BJ (cell line): ENCODE measurements at regions not wholly inside any gene's neighbourhood (a gene's known extent, or its start where the extent isn't known, plus 50 kb on each side); places are given as distances from the start of the nearest gene placed in this dataset.

Source experiments
- CTCF ChIA-PET: fragments of 350-600 bp; formaldehyde crosslinking; extraction: SDS; loops from one replicate; lab custom pipeline; 2021; ENCODE audit warnings: antibody characterized with exemption, inconsistent platforms; lab: Yijun Ruan, JAX
- POLR2A ChIA-PET: fragments of 300-600 bp; sonication (Branson Sonifier 250); formaldehyde crosslinking; extraction: SDS; loops from one replicate; lab custom pipeline; 2021; ENCODE audit warnings: antibody characterized with exemption; lab: Charles Lee
- DNase-seq: peaks from one replicate; pipeline ENCODE4 v3.0.0-alpha.2; 2011; ENCODE audit warnings: low read depth
- H3K27me3 ChIP-seq: 2 replicates; pipeline ENCODE4 v1.6.0; 2011; ENCODE audit warnings: low read length; ENCODE audit not compliant: control insufficient read depth, insufficient read depth
- H3K36me3 ChIP-seq: 2 replicates; pipeline ENCODE4 v1.5.1; 2011; ENCODE audit warnings: low read length; ENCODE audit not compliant: control insufficient read depth, insufficient read depth
- H3K4me3 ChIP-seq: 2 replicates; pipeline ENCODE4 v1.5.1; 2011; ENCODE audit warnings: low read depth, mild to moderate bottlenecking, control low read depth, low read length
- TF ChIP-seq, protein P1 (sequence below): IDR thresholded peaks from 2 replicates; pipeline ENCODE4 v1.5.1; 2011; ENCODE audit warnings: low read depth, mild to moderate bottlenecking, control low read depth, inconsistent platforms, low read length, moderate library complexity; ENCODE audit not compliant: insufficient read depth

DNA sequence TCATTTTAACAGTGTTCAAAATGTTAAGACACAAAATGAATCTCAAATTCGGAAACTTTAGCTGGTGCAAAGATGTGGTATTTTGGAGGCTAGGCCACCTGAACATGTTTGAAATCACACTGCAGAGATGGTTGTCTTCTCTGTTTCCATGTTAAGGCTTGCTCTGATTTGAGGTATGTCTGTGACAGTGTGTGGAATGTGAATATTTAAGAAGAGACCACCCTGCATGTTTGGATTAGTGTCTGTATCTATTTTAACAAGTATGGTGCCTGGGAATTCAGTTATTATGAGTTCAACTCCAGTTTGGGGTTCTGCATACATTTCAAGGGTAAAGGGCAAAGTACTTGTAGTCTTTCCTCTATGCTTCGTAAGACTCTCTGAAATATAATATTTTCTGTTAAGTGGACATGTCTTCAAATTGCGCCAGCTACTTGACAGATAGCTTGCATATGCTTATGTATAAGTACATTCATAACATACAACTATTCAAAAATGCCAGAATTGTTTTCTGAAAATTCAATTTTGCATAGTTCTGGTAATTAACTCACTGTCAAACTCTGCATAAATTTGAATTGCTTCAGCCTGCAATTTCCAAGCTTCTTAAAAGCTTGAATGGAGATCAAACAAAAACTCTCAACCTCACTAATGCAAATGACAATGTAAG, 424.0 kb downstream of the ADAMTS20 start:
- ChIA-PET CTCF (no interaction called here), POLR2A (no interaction called here)
- TF ChIP-seq, protein P1, sequence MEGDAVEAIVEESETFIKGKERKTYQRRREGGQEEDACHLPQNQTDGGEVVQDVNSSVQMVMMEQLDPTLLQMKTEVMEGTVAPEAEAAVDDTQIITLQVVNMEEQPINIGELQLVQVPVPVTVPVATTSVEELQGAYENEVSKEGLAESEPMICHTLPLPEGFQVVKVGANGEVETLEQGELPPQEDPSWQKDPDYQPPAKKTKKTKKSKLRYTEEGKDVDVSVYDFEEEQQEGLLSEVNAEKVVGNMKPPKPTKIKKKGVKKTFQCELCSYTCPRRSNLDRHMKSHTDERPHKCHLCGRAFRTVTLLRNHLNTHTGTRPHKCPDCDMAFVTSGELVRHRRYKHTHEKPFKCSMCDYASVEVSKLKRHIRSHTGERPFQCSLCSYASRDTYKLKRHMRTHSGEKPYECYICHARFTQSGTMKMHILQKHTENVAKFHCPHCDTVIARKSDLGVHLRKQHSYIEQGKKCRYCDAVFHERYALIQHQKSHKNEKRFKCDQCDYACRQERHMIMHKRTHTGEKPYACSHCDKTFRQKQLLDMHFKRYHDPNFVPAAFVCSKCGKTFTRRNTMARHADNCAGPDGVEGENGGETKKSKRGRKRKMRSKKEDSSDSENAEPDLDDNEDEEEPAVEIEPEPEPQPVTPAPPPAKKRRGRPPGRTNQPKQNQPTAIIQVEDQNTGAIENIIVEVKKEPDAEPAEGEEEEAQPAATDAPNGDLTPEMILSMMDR, result no peak
- Histone ChIP-seq H3K4me3 (no peak overlapping the region), H3K27me3 (no peaks in the 10 kb centered on the region), H3K36me3 (no peaks in the 10 kb centered on the region)
- no peak for DNase-seq

DNA sequence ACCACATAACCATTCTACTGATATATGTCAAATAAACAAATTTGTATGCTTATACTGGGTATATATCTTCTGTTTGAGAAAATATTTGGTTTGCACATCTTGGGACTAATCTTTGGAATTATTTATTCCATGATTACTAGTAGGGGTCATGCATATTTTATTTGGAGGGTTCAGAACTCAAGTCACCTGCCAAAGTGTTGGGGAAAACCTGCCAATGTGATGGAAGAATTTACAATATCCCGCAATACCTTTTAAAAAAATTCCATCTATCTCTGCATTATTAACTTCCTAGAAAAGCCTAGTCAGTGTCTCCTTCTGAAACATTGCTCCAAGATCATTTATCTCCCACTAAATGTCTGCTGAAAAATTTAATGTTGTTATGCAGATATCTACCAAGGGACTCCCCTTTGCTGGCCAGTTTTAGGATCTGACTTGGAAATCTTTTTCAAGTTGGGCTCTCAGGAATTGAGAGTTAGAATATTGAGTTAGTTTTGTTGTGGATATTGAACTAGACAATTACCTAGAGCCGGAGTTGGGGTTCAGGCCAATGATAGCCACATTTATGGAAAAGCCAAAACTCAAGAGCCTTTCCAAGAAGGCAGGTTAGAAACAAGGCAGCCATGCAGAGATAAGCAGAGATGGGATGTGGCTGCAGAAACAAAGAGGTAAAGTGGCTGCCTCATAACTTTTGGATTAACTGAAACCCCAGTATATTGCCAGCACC, 425.2 kb downstream of the ADAMTS20 start:
- CTCF ChIA-PET, result no interaction called here
- POLR2A ChIA-PET, result no interaction called here

DNA sequence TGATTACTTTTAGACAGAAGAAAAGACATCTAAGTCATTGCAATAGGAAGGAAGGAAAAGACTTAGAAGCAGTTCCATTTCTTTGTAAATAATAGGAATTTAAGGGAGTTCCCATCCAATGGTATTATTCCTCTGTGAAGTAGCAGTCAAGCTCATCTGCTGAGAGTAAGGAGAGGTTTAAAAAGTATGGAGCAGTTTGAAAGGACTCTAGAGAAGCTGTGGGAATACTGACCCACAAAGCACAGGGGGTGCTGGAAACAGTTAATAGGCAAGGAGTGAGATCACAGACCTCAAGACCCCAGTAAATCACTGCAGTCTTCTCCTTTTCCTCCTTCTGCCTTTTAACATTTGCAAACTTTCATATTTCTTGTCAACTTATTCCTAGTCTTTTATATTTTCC, 428.5 kb downstream of the ADAMTS20 start:
- CTCF ChIA-PET, result interaction anchor here (1.0 kb wide), 1 partner anchor 12 kb away, joined by 4 read pairs; no protein-coding TSS in a partner anchor
- POLR2A ChIA-PET, result no interaction called here
- TF ChIP-seq, protein P1, result no peak
- no peaks in the 10 kb centered on the region for H3K27me3 ChIP-seq
- no peaks in the 10 kb centered on the region for H3K36me3 ChIP-seq
- H3K4me3 ChIP-seq, result no peak overlapping the region
- no peak for DNase-seq

More for the DNA sequence above, 425.2 kb downstream of the ADAMTS20 start:
- Histone ChIP-seq H3K27me3 (no peaks in the 10 kb centered on the region), H3K4me3 (no peak overlapping the region), H3K36me3 (no peaks in the 10 kb centered on the region)
- DNase-seq, result no peak
- TF ChIP-seq, protein P1, result no peak

DNA sequence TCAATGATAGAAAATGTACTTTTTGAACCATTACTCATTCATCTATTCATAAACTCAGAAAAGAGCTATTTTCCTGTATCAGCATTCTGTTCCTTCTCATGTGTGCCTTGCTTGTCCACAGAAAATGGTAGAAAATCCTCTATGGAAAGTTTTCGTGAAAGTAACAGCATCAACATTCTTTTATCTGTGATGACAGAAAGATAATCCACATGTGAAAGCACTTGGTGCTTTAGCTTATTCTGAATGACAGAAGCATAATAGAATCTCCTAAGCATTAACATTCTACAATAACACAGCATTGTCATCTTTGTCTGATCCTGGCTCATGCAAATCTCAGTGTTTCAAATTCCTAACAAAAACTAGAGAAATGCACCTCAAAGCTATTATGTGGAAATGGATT, 431.9 kb downstream of the ADAMTS20 start:
- H3K36me3 ChIP-seq, result no peaks in the 10 kb centered on the region
- no peaks in the 10 kb centered on the region for H3K27me3 ChIP-seq
- H3K4me3 ChIP-seq, result no peak overlapping the region
- POLR2A ChIA-PET, result no interaction called here
- no peak for DNase-seq
- CTCF ChIA-PET, result interaction anchor here (1.6 kb wide), 1 partner anchor 17 kb away, joined by 3 read pairs; no protein-coding TSS in a partner anchor
- TF ChIP-seq, protein P1, result no peak

DNA sequence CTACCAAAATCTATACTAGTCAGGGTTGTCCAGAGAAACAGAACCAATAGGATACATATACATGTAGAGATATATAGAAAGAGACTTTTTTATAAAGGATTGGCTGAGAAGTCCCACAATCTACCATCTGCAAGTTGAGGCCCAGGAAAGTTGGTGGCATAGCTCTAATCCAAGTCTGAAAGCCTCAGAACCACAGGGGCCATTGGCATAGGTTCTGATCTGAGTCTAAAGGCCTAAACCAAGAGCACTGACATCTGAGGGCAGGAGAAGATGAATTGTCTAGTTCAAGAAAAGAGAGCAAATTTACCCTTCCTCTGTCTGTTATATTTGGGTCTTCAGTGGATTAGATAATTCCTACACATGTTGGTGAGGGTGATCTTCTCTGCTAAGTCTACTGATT, 433.1 kb downstream of the ADAMTS20 start:
- ChIA-PET CTCF (no interaction called here), POLR2A (no interaction called here)
- no peaks in the 10 kb centered on the region for H3K36me3 ChIP-seq
- H3K4me3 ChIP-seq, result no peak overlapping the region
- TF ChIP-seq, protein P1, result no peak
- no peaks in the 10 kb centered on the region for H3K27me3 ChIP-seq
- no peak for DNase-seq
